CD4-positive, alpha-beta memory T cell (primary cell): ENCODE measurements at regions not wholly inside any gene's neighbourhood (a gene's known extent, or its start where the extent isn't known, plus 50 kb on each side); places are given as distances from the start of the nearest gene placed in this dataset.
"Not testable (repeated sequence)": the region's sequence is repeated elsewhere in the genome, so short reads cannot be mapped to it uniquely, and the experiment has no call there.

ENCODE experiments used
- CTCF ChIA-PET: fragments of 350-600 bp; sonication (Branson Sonifier 250); formaldehyde crosslinking; loops from one replicate; lab custom pipeline; 2021; ENCODE audit warnings: inconsistent platforms; ENCODE audit not compliant: partially characterized antibody; lab: Charles Lee
- POLR2A ChIA-PET: fragments of 350-600 bp; sonication (Branson Sonifier 250); formaldehyde crosslinking; loops from one replicate; lab custom pipeline; 2021; ENCODE audit not compliant: partially characterized antibody; lab: Charles Lee
- DNase-seq, 5 donors: peaks; one replicate each; pipeline versions ENCODE4 v3.0.0 to v3.0.0-alpha.2; 2020 to 2022; ENCODE audit warnings: mixed read lengths in 1 of 5
- H3K27ac ChIP-seq: one replicate; pipeline ENCODE4 v1.7.0; 2013; ENCODE audit warnings: low read depth, low read length
- H3K27me3 ChIP-seq: 2 replicates; pipeline ENCODE4 v1.7.0; 2013; ENCODE audit warnings: mild to moderate bottlenecking, low read length, moderate library complexity; ENCODE audit not compliant: insufficient read depth
- H3K36me3 ChIP-seq: 2 replicates; pipeline ENCODE4 v1.7.0; 2013; ENCODE audit warnings: mild to moderate bottlenecking, low read length, moderate library complexity; ENCODE audit not compliant: insufficient read depth
- H3K4me1 ChIP-seq: 2 replicates; pipeline ENCODE4 v1.7.0; 2013; ENCODE audit warnings: mild to moderate bottlenecking, low read length, moderate library complexity; ENCODE audit not compliant: insufficient read depth
- H3K4me3 ChIP-seq, 2 donors: one replicate each; pipeline ENCODE4 v1.7.0; 2013; ENCODE audit warnings: low read length in 2 of 2, mild to moderate bottlenecking in 1 of 2
- H3K9me3 ChIP-seq, 2 donors: one replicate each; pipeline ENCODE4 v1.7.0; 2013; ENCODE audit warnings: low read length in 2 of 2, control low read depth in 1 of 2; ENCODE audit not compliant: control insufficient read depth in 1 of 2
- H3K27ac Mint-ChIP-seq, 7 donors: one replicate each; pipeline ENCODE4 v1.8.0; 2020 to 2021; ENCODE audit warnings: mixed read lengths in 7 of 7, mild to moderate bottlenecking in 6 of 7, inconsistent platforms in 3 of 7, moderate library complexity in 3 of 7
- H3K27me3 Mint-ChIP-seq, 2 donors: one replicate each; pipeline ENCODE4 v1.8.0; 2020 to 2021; ENCODE audit warnings: mixed read lengths in 2 of 2
- H3K36me3 Mint-ChIP-seq, 2 donors: one replicate each; pipeline ENCODE4 v1.8.0; 2020 to 2021; ENCODE audit warnings: mixed read lengths in 2 of 2, inconsistent platforms in 1 of 2, mild to moderate bottlenecking in 1 of 2
- H3K4me1 Mint-ChIP-seq, 4 donors: one replicate each; pipeline ENCODE4 v1.8.0; 2020 to 2021; ENCODE audit warnings: mixed read lengths in 4 of 4, mild to moderate bottlenecking in 1 of 4
- H3K4me3 Mint-ChIP-seq, 8 donors: one replicate each; pipeline ENCODE4 v1.8.0; 2020 to 2021; ENCODE audit warnings: mixed read lengths in 8 of 8, mild to moderate bottlenecking in 7 of 8, moderate library complexity in 6 of 8, inconsistent platforms in 3 of 8
- H3K9me3 Mint-ChIP-seq, 8 donors: one replicate each; pipeline ENCODE4 v1.8.0; 2020 to 2021; ENCODE audit warnings: mixed read lengths in 8 of 8, mild to moderate bottlenecking in 5 of 8, inconsistent platforms in 3 of 8, moderate library complexity in 1 of 8
- intact Hi-C: fragments of 100-400 bp; cut with micrococcal nuclease; formaldehyde crosslinking; loops from one replicate; pipeline ENCODE4 v1.15.1; 2023

DNA sequence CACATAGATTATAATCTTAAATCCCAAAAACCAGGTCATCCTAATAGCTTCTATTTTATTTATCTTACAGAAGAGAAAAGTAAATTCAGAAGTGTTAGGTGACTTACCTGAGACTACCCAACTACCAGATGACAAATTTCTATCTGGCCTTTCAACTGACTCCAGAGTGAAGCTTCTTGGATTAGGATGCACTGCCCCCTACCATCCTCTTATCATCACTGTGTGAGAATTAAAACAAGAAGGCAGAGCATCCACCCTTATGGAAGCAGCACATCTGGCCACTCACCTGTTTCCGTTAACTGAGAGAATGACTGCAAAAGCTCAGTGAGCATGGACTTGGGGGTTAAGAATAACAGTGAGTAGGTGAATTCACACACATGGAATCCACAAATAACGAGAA, 502.6 kb upstream of the TECRL start:
- ChIA-PET POLR2A (no interaction called here), CTCF (no interaction called here)
- intact Hi-C loops: no loop called here
- Histone ChIP-seq H3K9me3 (no peaks in the 10 kb centered on the region), H3K4me3 (no peak overlapping the region), H3K4me1 (no peaks in the 10 kb centered on the region), H3K27me3 (no peaks in the 10 kb centered on the region), H3K36me3 (no peaks in the 10 kb centered on the region), H3K27ac (no peak overlapping the region)
- Mint-ChIP-seq H3K9me3 (peaks cover 0 to 22% (median 9%) of the 10 kb centered on the region in 8 donors), H3K36me3 (no peaks in the 10 kb centered on the region), H3K4me1 (no peaks in the 10 kb centered on the region), H3K4me3 (no peak overlapping the region), H3K27me3 (no peaks in the 10 kb centered on the region), H3K27ac (no peak overlapping the region)
- DNase-seq: no peak

DNA sequence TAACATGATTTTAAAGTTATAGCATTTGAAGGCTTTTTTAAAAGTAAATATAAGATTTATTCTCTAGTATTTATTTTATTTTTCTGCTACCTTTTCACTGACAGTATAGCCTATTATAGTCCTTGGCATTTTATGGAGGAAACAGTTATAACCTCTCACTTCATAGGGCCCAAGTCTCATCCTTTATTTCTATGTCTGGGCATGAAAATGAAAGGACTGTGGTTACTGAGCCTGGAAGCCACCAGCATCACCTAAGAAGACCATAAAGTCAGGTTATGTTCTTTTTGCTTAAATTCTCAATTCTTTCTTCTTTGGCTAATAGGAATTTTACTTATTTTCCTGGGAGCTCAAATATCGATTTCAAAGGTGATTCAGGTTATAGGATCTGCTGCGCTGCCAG, 494.7 kb upstream of the TECRL start:
- Histone ChIP-seq H3K4me1 (no peaks in the 10 kb centered on the region), H3K9me3 (no peaks in the 10 kb centered on the region), H3K36me3 (no peaks in the 10 kb centered on the region), H3K27ac (no peak overlapping the region), H3K27me3 (no peaks in the 10 kb centered on the region), H3K4me3 (no peak overlapping the region)
- Mint-ChIP-seq H3K4me1 (no peaks in the 10 kb centered on the region), H3K36me3 (no peaks in the 10 kb centered on the region), H3K27me3 (no peaks in the 10 kb centered on the region), H3K4me3 (no peak overlapping the region), H3K27ac (no peak overlapping the region), H3K9me3 (peaks cover 0 to 7% (median 6%) of the 10 kb centered on the region in 8 donors)
- intact Hi-C loops: no loop called here
- ChIA-PET POLR2A (no interaction called here), CTCF (no interaction called here)
- DNase-seq: no peak

DNA sequence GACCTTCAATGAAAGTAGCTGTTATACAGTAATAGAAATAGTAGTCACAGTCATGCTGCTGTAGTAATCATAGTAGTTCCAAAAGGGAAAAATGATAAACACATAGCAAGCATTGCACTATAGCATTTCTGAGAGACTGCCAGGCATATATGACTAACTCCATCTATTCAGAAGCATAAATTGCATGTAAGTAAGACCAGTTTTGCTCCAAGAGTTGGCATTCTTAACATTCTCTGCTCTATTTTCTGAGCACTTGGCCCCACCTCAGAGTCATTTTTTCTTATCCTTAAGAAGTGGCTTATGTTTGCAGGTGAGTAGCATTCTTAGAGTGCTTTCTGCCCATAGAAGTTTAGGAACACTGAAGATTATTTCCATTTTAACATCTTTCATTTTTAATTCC, 490.3 kb upstream of the TECRL start:
- H3K27me3 Mint-ChIP-seq: no peaks in the 10 kb centered on the region
- no peaks in the 10 kb centered on the region for H3K36me3 Mint-ChIP-seq
- Histone ChIP-seq H3K27me3 (no peaks in the 10 kb centered on the region), H3K9me3 (no peaks in the 10 kb centered on the region), H3K4me3 (no peak overlapping the region), H3K36me3 (no peaks in the 10 kb centered on the region), H3K4me1 (no peaks in the 10 kb centered on the region), H3K27ac (no peak overlapping the region)
- H3K4me1 Mint-ChIP-seq: no peaks in the 10 kb centered on the region
- CTCF ChIA-PET: no interaction called here
- H3K4me3 Mint-ChIP-seq: no peak overlapping the region
- no peak overlapping the region for H3K27ac Mint-ChIP-seq
- intact Hi-C loops: no loop called here
- POLR2A ChIA-PET: no interaction called here
- no peak for DNase-seq
- peaks cover 0 to 6% (median 4%) of the 10 kb centered on the region in 8 donors for H3K9me3 Mint-ChIP-seq

DNA sequence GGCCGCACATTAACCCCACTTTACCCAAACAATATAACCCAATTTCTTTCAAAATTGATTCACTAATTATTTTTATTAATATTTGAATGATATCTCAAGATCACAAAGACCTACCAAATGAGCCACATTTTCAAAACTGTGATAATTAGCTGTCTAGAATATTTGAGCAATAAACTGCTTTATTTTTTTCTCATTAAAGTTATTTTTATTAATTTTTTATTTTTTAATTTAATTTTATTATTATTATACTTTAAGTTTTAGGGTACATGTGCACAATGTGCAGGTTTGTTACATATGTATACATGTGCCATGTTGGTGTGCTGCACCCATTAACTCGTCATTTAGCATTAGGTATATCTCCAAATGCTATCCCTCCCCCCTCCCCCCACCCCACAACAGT, 489.8 kb upstream of the TECRL start:
- DNase-seq, H3K27ac ChIP-seq, H3K27ac Mint-ChIP-seq, H3K27me3 Mint-ChIP-seq, H3K4me3 ChIP-seq, H3K36me3 ChIP-seq, intact Hi-C loops, H3K9me3 Mint-ChIP-seq, CTCF ChIA-PET, H3K36me3 Mint-ChIP-seq, H3K9me3 ChIP-seq, H3K27me3 ChIP-seq, H3K4me1 ChIP-seq, H3K4me3 Mint-ChIP-seq, POLR2A ChIA-PET, H3K4me1 Mint-ChIP-seq: not testable (repeated sequence)

DNA sequence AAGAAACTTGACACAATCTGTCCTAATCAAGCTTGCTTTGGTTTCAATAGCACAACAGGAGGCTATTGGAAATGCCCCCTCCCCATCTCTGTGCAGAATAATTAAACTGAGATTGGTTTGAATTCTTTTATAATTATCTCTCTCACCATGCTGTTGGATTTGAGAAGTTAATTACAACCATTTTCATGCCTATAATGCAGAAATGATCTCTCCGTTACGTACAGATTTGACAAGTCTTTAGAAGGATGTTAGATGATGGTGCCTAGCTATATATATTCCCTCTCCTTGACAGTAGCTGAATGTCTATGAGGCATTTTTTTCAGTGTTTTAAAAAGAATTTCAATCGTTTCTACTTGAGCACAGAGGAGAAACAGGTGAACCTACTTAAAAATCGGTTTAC, 488.4 kb upstream of the TECRL start:
- H3K27ac ChIP-seq: no peak overlapping the region
- H3K4me1 ChIP-seq: no peaks in the 10 kb centered on the region
- DNase-seq: no peak
- Mint-ChIP-seq H3K36me3 (no peaks in the 10 kb centered on the region), H3K27me3 (no peaks in the 10 kb centered on the region), H3K9me3 (peaks cover 0 to 6% (median 3%) of the 10 kb centered on the region in 8 donors), H3K4me1 (no peaks in the 10 kb centered on the region), H3K27ac (no peak overlapping the region), H3K4me3 (no peak overlapping the region)
- H3K27me3 ChIP-seq: no peaks in the 10 kb centered on the region
- intact Hi-C loops: no loop called here
- ChIA-PET POLR2A (no interaction called here), CTCF (no interaction called here)
- no peaks in the 10 kb centered on the region for H3K36me3 ChIP-seq
- no peak overlapping the region for H3K4me3 ChIP-seq
- no peaks in the 10 kb centered on the region for H3K9me3 ChIP-seq

DNA sequence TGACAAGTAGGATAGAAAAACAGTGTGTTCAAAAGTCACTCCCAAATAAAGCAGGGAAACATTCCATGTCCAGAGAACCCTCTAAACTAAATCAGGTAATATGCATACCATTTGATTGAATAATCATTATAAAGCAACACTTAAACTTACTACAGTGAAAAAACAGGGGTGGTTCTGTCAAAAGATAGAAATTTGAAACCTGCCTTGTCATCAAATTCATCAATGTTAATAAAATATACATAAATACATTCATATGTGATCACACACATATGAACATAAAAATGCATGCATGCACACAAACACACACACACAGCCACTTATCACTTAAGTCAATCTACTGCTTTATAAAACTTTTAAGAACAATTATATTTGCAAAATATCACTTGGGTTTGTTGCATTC, 485.8 kb upstream of the TECRL start:
- intact Hi-C loops: no loop called here
- Histone ChIP-seq H3K4me3 (no peak overlapping the region), H3K27me3 (no peaks in the 10 kb centered on the region), H3K27ac (no peak overlapping the region), H3K9me3 (no peaks in the 10 kb centered on the region), H3K36me3 (no peaks in the 10 kb centered on the region), H3K4me1 (no peaks in the 10 kb centered on the region)
- no peaks in the 10 kb centered on the region for H3K36me3 Mint-ChIP-seq
- CTCF ChIA-PET: no interaction called here
- POLR2A ChIA-PET: no interaction called here
- no peak overlapping the region for H3K27ac Mint-ChIP-seq
- peaks cover 0 to 6% (median 2%) of the 10 kb centered on the region in 8 donors for H3K9me3 Mint-ChIP-seq
- H3K27me3 Mint-ChIP-seq: no peaks in the 10 kb centered on the region
- no peak for DNase-seq
- H3K4me1 Mint-ChIP-seq: no peaks in the 10 kb centered on the region
- H3K4me3 Mint-ChIP-seq: no peak overlapping the region

DNA sequence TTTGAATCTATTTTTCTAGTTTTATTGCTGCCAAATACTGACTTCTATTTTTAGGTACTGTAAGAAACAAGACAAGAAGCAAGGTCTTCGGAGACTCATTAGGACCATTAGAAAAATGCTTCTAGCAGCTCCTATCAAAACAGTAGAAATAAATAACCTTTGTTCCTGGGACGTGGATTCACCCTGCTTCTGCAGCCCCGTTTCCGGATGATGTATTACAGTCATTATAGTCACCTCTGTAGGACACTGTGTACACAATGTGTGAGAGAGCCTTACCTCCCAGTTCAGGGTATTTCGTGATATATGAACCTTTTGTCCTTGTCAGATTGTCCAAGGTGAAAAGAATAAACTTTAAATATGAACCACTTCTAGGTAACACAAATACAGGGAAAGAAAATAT, 484.0 kb upstream of the TECRL start:
- intact Hi-C loops: no loop called here
- H3K27me3 ChIP-seq: no peaks in the 10 kb centered on the region
- ChIA-PET CTCF (no interaction called here), POLR2A (no interaction called here)
- H3K36me3 ChIP-seq: no peaks in the 10 kb centered on the region
- H3K36me3 Mint-ChIP-seq: no peaks in the 10 kb centered on the region
- H3K27ac Mint-ChIP-seq: no peak overlapping the region
- H3K4me1 ChIP-seq: no peaks in the 10 kb centered on the region
- H3K4me1 Mint-ChIP-seq: no peaks in the 10 kb centered on the region
- H3K4me3 ChIP-seq: no peak overlapping the region
- peaks cover 0 to 8% (median 0%) of the 10 kb centered on the region in 8 donors for H3K9me3 Mint-ChIP-seq
- H3K27me3 Mint-ChIP-seq: no peaks in the 10 kb centered on the region
- no peaks in the 10 kb centered on the region for H3K9me3 ChIP-seq
- DNase-seq: no peak
- H3K27ac ChIP-seq: no peak overlapping the region
- H3K4me3 Mint-ChIP-seq: no peak overlapping the region

DNA sequence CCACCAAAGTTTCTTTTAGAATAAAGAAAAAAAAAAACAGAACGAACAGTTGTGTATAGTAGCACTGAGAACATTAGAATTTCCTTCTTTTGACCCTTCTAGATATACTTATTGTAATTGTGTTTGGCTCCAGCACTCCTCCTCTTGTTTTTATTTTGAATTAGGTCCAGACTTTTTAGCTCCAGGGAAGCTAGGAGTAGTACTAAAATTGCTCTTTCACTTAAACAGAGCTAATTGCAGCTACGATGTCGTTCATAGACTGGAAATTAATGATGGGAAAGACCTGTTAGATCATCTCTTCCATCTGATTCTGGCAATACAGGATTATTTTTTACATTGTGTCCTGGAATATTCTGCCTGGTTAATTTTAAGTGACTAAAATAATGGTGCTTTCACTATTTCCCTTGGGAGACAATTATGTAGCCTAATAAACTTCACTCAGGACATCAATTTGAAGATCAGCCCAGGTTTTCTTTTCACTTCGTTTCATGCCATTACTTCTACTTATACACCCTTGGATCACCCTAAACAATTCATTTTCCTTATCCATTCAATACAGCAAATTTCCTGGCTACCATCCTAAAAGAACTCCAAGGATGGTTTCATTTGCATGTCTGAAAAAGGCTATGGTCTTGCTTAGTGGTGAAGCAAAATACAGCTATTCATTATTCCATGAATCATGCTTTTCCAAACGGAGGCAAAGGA, 480.8 kb upstream of the TECRL start:
- H3K27ac Mint-ChIP-seq: no peak overlapping the region
- intact Hi-C loops: no loop called here
- H3K4me3 Mint-ChIP-seq: no peak overlapping the region
- peaks cover 0 to 12% (median 0%) of the 10 kb centered on the region in 8 donors for H3K9me3 Mint-ChIP-seq
- Histone ChIP-seq H3K27me3 (no peaks in the 10 kb centered on the region), H3K4me1 (no peaks in the 10 kb centered on the region), H3K9me3 (no peaks in the 10 kb centered on the region), H3K4me3 (no peak overlapping the region), H3K36me3 (no peaks in the 10 kb centered on the region), H3K27ac (no peak overlapping the region)
- no peaks in the 10 kb centered on the region for H3K27me3 Mint-ChIP-seq
- H3K4me1 Mint-ChIP-seq: no peaks in the 10 kb centered on the region
- POLR2A ChIA-PET: no interaction called here
- no peaks in the 10 kb centered on the region for H3K36me3 Mint-ChIP-seq
- CTCF ChIA-PET: no interaction called here
- DNase-seq: no peak
